ENCODE measurements at regions not wholly inside any gene's neighbourhood (a gene's known extent, or its start where the extent isn't known, plus 50 kb on each side); places are given as distances from the start of the nearest gene placed in this dataset.
A peak's percentile ranks its signal among the peaks of the same experiment; 100 is the strongest.

DNA sequence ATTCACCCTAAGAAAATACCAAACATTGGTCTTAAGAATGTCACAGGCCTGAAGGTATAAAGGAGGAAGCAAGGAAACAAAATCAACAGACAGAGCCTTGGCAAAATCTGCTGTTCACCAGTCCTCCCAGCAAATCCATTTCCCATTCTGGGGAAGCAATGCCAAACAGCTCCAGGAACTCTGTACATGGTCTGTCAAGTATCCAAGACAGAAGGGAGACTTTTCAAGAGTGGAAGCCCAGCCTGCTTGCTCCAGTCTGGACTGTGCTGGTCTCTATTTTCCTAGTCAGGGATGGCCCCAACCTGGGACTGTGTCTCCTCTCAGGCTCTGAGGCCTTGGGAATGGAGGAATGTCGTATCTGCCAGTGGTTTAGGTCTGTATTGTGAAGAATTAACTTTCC lies 251.5 kb downstream of the DAD1 start:
- no peak for DNase-seq (ENCODE audit: low spot score)

DNA sequence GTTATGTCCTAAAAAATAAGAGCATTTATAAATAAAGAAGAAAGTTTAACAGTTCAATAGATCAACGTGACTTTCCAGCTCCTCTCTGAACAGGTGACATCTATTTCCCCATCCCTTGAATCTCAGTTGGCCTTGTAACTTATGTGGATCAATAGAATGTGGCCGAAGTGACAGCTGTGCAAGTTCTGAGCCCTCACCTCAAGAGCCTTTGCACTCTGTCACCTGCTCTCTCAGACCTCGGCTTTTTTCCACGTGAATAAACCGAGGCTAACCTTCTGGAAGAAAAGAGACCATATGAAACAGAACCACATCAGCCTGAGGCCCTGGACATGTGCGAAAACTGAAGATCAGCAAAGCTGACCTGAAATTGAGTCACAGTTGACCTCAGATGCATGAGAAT lies 253.0 kb downstream of the DAD1 start:
- DNase-seq (ENCODE audit: low spot score) = no peak

GRCh38 chr14:22334627-22335026 lies 254.4 kb downstream of the DAD1 start:
- no peak for DNase-seq (ENCODE audit: low spot score)

DNA sequence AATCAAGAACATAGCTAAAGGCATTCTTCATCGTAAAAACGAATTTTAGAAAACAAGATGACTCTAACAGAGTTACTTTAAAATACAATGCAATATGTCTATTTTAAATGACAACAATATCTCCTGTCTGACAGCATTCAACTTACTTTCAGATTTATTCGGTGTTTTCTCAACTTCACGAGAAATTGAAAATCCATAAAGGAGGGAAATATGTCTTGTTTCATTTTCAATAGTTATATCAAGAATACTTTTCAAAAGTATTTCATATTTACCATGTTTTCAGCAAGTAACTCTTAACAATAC lies 254.8 kb downstream of the DAD1 start:
- DNase-seq (ENCODE audit: low spot score) = no peak

- peak; percentile 55 for DNase-seq (ENCODE audit: low spot score)
Measured at GRCh38 chr14:22333422-22334274, 255.4 kb downstream of the DAD1 start.

GRCh38 chr14:22332686-22333421 lies 256.2 kb downstream of the DAD1 start:
- no peak for DNase-seq (ENCODE audit: low spot score)

DNA sequence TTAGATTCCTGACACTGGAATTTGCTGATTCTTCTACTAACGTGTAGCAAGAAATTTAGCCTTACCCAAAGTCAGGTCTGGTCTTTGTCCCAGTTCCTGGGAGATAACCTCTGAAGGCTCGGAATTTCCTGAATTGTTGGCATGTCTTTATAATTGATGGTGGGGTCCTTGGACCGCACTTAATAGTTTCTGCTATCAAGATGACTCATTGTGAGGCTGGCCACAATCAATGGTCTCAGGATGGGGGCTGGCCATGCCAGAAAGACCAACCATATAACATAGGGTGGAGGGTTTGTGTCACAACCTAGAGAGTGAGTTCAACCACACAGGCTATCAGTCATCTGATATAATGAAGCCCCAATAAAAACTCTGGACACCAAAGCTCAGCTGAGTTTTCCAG lies 259.7 kb downstream of the DAD1 start:
- DNase-seq (ENCODE audit: low spot score) = no peak

- DNase-seq (ENCODE audit: low spot score) = no peak
Measured at GRCh38 chr14:22325676-22326400, 263.2 kb downstream of the DAD1 start.

DNA sequence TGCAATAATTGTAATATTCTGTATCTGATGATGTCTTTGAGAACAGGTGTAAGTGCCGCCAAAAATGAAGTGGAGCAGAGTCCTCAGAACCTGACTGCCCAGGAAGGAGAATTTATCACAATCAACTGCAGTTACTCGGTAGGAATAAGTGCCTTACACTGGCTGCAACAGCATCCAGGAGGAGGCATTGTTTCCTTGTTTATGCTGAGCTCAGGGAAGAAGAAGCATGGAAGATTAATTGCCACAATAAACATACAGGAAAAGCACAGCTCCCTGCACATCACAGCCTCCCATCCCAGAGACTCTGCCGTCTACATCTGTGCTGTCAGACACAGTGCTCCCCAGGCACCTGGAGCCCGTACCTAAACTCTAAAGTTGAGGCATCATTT lies 268.7 kb downstream of the DAD1 start:
- no peak for DNase-seq (ENCODE audit: low spot score)

DNA sequence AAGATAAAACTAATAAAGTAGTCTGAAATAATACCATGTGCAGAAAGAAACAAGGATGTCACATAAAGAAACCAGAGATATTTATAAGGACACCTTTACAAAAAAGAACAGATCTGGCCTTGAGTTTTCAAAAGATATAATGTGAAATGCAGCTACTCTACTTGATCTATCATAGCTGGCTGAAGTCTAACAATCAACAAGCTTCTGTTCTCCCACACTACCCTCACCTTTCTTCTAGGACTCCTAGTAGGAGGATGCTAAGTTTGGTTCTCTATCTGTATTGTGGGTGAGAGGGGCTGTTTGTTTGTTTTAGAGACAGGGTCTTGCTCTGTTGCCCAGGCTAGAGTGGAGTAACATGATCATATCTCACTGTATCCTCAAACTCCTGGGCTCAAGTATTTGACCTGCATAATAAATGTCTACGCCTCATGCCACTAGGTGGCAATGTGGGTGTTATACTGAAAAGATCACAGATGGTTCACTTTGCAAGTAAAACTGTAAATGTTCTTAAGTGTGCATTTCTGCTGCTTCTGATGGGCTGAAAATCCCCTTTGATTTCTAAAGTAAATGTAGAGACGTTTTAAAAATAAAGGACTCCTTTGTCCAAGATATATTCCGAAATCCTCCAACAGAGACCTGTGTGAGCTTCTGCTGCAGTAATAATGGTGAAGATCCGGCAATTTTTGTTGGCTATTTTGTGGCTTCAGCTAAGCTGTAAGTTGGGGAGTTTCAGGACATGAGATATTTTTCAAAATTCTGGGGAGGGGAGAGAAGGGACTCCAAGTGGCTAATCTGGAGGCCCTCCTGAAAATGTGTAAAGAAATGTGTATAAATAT lies 269.3 kb downstream of the DAD1 start:
- DNase-seq (ENCODE audit: low spot score) = peak; percentile 38

DNA sequence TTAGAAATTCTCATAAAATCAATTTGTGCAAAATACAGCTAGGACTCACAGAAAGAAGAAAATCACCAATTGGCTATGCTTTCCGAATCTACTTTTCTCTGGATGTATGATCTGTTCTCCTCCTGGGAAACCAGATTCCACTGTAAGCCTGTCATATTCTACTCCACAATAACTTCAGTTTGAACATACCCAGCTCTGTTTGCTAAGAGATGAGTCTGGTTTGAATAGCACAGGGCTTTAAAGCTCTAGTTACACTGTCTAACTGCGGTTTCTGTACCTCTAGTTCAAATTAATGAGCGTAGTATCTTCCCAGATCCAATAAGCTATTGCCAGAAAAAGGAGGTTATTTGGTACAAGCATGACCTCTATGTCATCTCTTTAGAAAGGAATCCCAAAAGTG lies 270.1 kb downstream of the DAD1 start:
- DNase-seq (ENCODE audit: low spot score) = no peak

- no peak for DNase-seq (ENCODE audit: low spot score)
Measured at GRCh38 chr14:22316473-22316872, 272.6 kb downstream of the DAD1 start.

- no peak for DNase-seq (ENCODE audit: low spot score)
Measured at GRCh38 chr14:22315336-22315735, 273.7 kb downstream of the DAD1 start.

GRCh38 chr14:22314183-22314820 lies 274.7 kb downstream of the DAD1 start:
- DNase-seq (ENCODE audit: low spot score) = peak; percentile 58

- DNase-seq (ENCODE audit: low spot score) = no peak
Measured at GRCh38 chr14:22313172-22313801, 275.7 kb downstream of the DAD1 start.

GRCh38 chr14:22311636-22312035 lies 277.4 kb downstream of the DAD1 start:
- DNase-seq (ENCODE audit: low spot score) = no peak

- no peak for DNase-seq (ENCODE audit: low spot score)
Measured at GRCh38 chr14:22305607-22306006, 283.4 kb downstream of the DAD1 start.

GRCh38 chr14:22304326-22304725 lies 284.7 kb downstream of the DAD1 start:
- no peak for DNase-seq (ENCODE audit: low spot score)

GRCh38 chr14:22303589-22304195 lies 285.3 kb downstream of the DAD1 start:
- DNase-seq (ENCODE audit: low spot score) = peak; percentile 25

DNA sequence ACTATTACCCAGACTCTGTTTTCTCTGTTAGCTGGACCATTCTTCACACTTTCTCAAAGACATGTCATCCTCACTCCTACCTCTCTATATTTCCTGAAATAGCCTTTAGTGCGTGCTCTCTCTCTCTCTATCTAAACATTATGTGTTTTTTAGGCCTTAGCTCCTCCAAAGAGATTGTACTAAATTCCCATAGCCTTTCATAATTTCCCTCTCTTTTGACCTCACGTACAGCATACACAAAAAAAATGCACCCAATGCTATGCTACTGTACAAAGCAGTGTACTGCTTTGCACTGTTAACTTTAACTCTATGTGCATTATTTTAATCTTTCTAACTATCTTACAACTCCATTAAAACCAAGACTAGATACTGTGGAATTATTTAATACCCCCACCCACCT lies 288.4 kb downstream of the DAD1 start:
- no peak for DNase-seq (ENCODE audit: low spot score)

DNA sequence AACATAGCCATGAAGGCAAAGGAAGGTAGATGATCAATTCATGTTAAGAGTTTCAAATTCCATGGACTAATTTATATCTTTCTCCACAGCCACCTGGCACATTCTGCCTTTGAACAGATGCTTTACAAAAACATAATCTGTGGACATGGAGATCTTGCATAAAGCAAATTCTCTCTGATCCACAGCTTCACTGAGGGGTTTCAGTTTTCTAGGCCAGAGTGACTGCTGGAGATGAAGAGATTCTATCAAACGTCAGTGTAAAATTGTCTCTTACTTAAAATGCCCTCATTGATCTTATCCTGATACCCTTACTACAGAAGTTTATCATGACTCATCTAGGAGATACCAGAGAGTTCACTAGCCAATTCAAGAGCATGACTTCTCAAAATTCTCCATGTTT lies 291.6 kb downstream of the DAD1 start:
- no peak for DNase-seq (ENCODE audit: low spot score)
